H9 (cell line): ENCODE measurements at regions not wholly inside any gene's neighbourhood (a gene's known extent, or its start where the extent isn't known, plus 50 kb on each side); places are given as distances from the start of the nearest gene placed in this dataset.

Experiments
- DNase-seq: peaks from one replicate; pipeline ENCODE4 v3.0.0-alpha.2; 2017
- H2AFZ ChIP-seq: one replicate; pipeline ENCODE4 v1.6.1; 2013; ENCODE audit warnings: mild to moderate bottlenecking, low read length, control low read depth, moderate library complexity
- H2AK5ac ChIP-seq: 2 replicates; pipeline ENCODE4 v1.6.1; 2013; ENCODE audit warnings: low read length, control low read depth, mixed read lengths; ENCODE audit not compliant: insufficient read length
- H2BK120ac ChIP-seq: one replicate; pipeline ENCODE4 v1.6.1; 2013; ENCODE audit warnings: low read depth, mild to moderate bottlenecking, low read length, control low read depth, inconsistent platforms; ENCODE audit not compliant: poor library complexity, severe bottlenecking
- H2BK12ac ChIP-seq: 2 replicates; pipeline ENCODE4 v1.6.1; 2013; ENCODE audit warnings: low read length, control low read depth, mixed read lengths, low read depth; ENCODE audit not compliant: insufficient read length
- H2BK15ac ChIP-seq: 2 replicates; pipeline ENCODE4 v1.6.1; 2013; ENCODE audit warnings: low read depth, low read length, control low read depth
- H2BK20ac ChIP-seq: one replicate; pipeline ENCODE4 v1.6.1; 2013; ENCODE audit warnings: low read depth, mild to moderate bottlenecking, low read length, control low read depth, inconsistent platforms; ENCODE audit not compliant: poor library complexity, severe bottlenecking
- H2BK5ac ChIP-seq: 2 replicates; pipeline ENCODE4 v1.6.1; 2013; ENCODE audit warnings: low read length, control low read depth, mixed read lengths; ENCODE audit not compliant: insufficient read length
- H3K14ac ChIP-seq: 2 replicates; pipeline ENCODE4 v1.6.1; 2013; ENCODE audit warnings: low read length, control low read depth; ENCODE audit not compliant: insufficient read depth
- H3K18ac ChIP-seq: 2 replicates; pipeline ENCODE4 v1.6.1; 2013; ENCODE audit warnings: low read depth, mild to moderate bottlenecking, mixed read lengths, low read length, control low read depth; ENCODE audit not compliant: insufficient read length
- H3K23ac ChIP-seq: 2 replicates; pipeline ENCODE4 v1.6.1; 2013; ENCODE audit warnings: low read length, control low read depth, mixed read lengths, low read depth; ENCODE audit not compliant: insufficient read length
- H3K23me2 ChIP-seq: 2 replicates; pipeline ENCODE4 v1.6.1; 2013; ENCODE audit warnings: low read depth, mild to moderate bottlenecking, mixed read lengths, low read length, control low read depth; ENCODE audit not compliant: insufficient read length, poor library complexity, severe bottlenecking
- H3K27ac ChIP-seq: 2 replicates; pipeline ENCODE4 v1.5.1; 2013; ENCODE audit warnings: low read length, control low read depth, mixed read lengths, low read depth; ENCODE audit not compliant: insufficient read length
- H3K27me3 ChIP-seq: 2 replicates; pipeline ENCODE4 v1.6.1; 2013; ENCODE audit warnings: low read length, control low read depth, inconsistent platforms; ENCODE audit not compliant: insufficient read depth
- H3K4ac ChIP-seq: 2 replicates; pipeline ENCODE4 v1.6.1; 2013; ENCODE audit warnings: low read depth, mild to moderate bottlenecking, control low read depth, inconsistent platforms, low read length, moderate library complexity
- H3K4me1 ChIP-seq: 2 replicates; pipeline ENCODE4 v1.6.1; 2013; ENCODE audit warnings: low read length, control low read depth, inconsistent platforms; ENCODE audit not compliant: insufficient read depth
- H3K4me2 ChIP-seq: 2 replicates; pipeline ENCODE4 v1.6.1; 2013; ENCODE audit warnings: low read length, control low read depth, mixed read lengths; ENCODE audit not compliant: insufficient read length, insufficient read depth
- H3K56ac ChIP-seq: 2 replicates; pipeline ENCODE4 v1.6.1; 2013; ENCODE audit warnings: low read depth, mild to moderate bottlenecking, mixed read lengths, low read length, control low read depth; ENCODE audit not compliant: insufficient read length
- H3K79me1 ChIP-seq: 2 replicates; pipeline ENCODE4 v1.6.1; 2013; ENCODE audit warnings: low read depth, mild to moderate bottlenecking, moderate library complexity, low read length, control low read depth, inconsistent platforms; ENCODE audit not compliant: insufficient read depth, poor library complexity, severe bottlenecking
- H3K79me2 ChIP-seq: 2 replicates; pipeline ENCODE4 v1.6.1; 2013; ENCODE audit warnings: low read length, control low read depth, inconsistent platforms; ENCODE audit not compliant: insufficient read depth
- H3K9ac ChIP-seq: 2 replicates; pipeline ENCODE4 v1.6.1; 2013; ENCODE audit warnings: low read length, control low read depth, mixed read lengths; ENCODE audit not compliant: insufficient read length; ENCODE audit errors: extremely low read depth
- H3K9me3 ChIP-seq: one replicate; pipeline ENCODE4 v1.6.1; 2013; ENCODE audit warnings: low read depth, low read length, inconsistent platforms; ENCODE audit not compliant: control insufficient read depth
- H3T11ph ChIP-seq: one replicate; pipeline ENCODE4 v1.6.1; 2013; ENCODE audit warnings: mild to moderate bottlenecking, low read length, control low read depth, inconsistent platforms
- H4K20me1 ChIP-seq: one replicate; pipeline ENCODE4 v1.6.1; 2013; ENCODE audit not compliant: control insufficient read depth, insufficient read length, insufficient read depth
- H4K5ac ChIP-seq: 2 replicates; pipeline ENCODE4 v1.6.1; 2013; ENCODE audit warnings: low read depth, mild to moderate bottlenecking, mixed read lengths, low read length, control low read depth; ENCODE audit not compliant: insufficient read length
- H4K8ac ChIP-seq: replicated peaks from 2 replicates; pipeline ENCODE4 v1.6.1; 2013; ENCODE audit warnings: low read length, control low read depth, mixed read lengths, low read depth; ENCODE audit not compliant: insufficient read length
- H4K91ac ChIP-seq: 2 replicates; pipeline ENCODE4 v1.6.1; 2013; ENCODE audit warnings: low read depth, mild to moderate bottlenecking, moderate library complexity, mixed read lengths, low read length, control low read depth; ENCODE audit not compliant: insufficient read length
- H3K27ac Mint-ChIP-seq, 3 experiments: 2 replicates in 2 of 3; 3 replicates in 1 of 3; pipeline ENCODE4 v1.8.0; 2020 to 2021; ENCODE audit warnings: mixed read lengths in 3 of 3, mild to moderate bottlenecking in 1 of 3, moderate library complexity in 1 of 3
- H3K27me3 Mint-ChIP-seq: 2 replicates; pipeline ENCODE4 v1.8.0; 2021; ENCODE audit warnings: low read depth, mild to moderate bottlenecking, moderate library complexity, mixed read lengths
- H3K36me3 Mint-ChIP-seq, 3 experiments: 2 replicates in 2 of 3; 3 replicates in 1 of 3; pipeline ENCODE4 v1.8.0; 2020 to 2021; ENCODE audit warnings: low read depth in 3 of 3, mixed read lengths in 3 of 3; ENCODE audit not compliant: insufficient read depth in 1 of 3
- H3K4me1 Mint-ChIP-seq, 2 experiments: 2 replicates each; pipeline ENCODE4 v1.8.0; 2020; ENCODE audit warnings: mixed read lengths in 2 of 2
- H3K4me3 Mint-ChIP-seq, 2 experiments: 2 replicates in 1 of 2; 3 replicates in 1 of 2; pipeline ENCODE4 v1.8.0; 2020 to 2021; ENCODE audit warnings: mild to moderate bottlenecking in 2 of 2, mixed read lengths in 2 of 2, moderate library complexity in 1 of 2
- H3K9me3 Mint-ChIP-seq, 2 experiments: 2 replicates in 1 of 2; 3 replicates in 1 of 2; pipeline ENCODE4 v1.8.0; 2020; ENCODE audit warnings: mild to moderate bottlenecking in 2 of 2, mixed read lengths in 2 of 2, moderate library complexity in 1 of 2
- WGBS: extraction: QIAGEN DNeasy Blood & Tissue Kit; methylation state at CpG from one replicate; pipeline ENCODE4 v1.1.7; 2013; ENCODE audit warnings: missing lambda C conversion rate, low lambda C conversion rate, mixed read lengths; ENCODE audit not compliant: insufficient read length; ENCODE audit errors: extremely low coverage; 5-methylcytosine and 5-hydroxymethylcytosine counted together
- TF ChIP-seq, protein P1 (sequence below): fragments of 200-600 bp; sonication (generic); conservative IDR thresholded peaks from 3 replicates; pipeline ENCODE4 v1.8.0; 2021; ENCODE audit warnings: antibody characterized with exemption, mild to moderate bottlenecking

GRCh38 chr2:64207573-64207972 is 63.4 kb upstream of the PELI1 start:
- no peak overlapping the region for H3K4ac ChIP-seq
- H2BK15ac ChIP-seq: no peak overlapping the region
- H3K56ac ChIP-seq: no peak overlapping the region
- no peak overlapping the region for H4K5ac ChIP-seq
- no peak overlapping the region for H3T11ph ChIP-seq
- H2BK5ac ChIP-seq: no peak overlapping the region
- H2BK20ac ChIP-seq: no peak overlapping the region
- no peaks in the 10 kb centered on the region for H3K79me1 ChIP-seq
- H3K14ac ChIP-seq: no peak overlapping the region
- H3K23ac ChIP-seq: no peak overlapping the region
- WGBS: no CpG with 5 or more reads among the region's 1 CpG
- no peak overlapping the region for H3K18ac ChIP-seq
- H3K4me1 Mint-ChIP-seq: peaks cover 25 to 29% of the 10 kb centered on the region in 2 experiments
- no peak overlapping the region for H2AK5ac ChIP-seq
- H3K27me3 ChIP-seq: no peaks in the 10 kb centered on the region
- H3K4me3 Mint-ChIP-seq: no peak overlapping the region
- no peak overlapping the region for H2BK12ac ChIP-seq
- no peak overlapping the region for H4K91ac ChIP-seq
- peaks cover 0 to 2% (median 0%) of the 10 kb centered on the region in 3 experiments; a peak in 2 of 7 replicates for H3K36me3 Mint-ChIP-seq
- no peak for DNase-seq
- H3K27ac ChIP-seq: no peak overlapping the region
- H3K79me2 ChIP-seq: no peaks in the 10 kb centered on the region
- TF ChIP-seq, protein P1, sequence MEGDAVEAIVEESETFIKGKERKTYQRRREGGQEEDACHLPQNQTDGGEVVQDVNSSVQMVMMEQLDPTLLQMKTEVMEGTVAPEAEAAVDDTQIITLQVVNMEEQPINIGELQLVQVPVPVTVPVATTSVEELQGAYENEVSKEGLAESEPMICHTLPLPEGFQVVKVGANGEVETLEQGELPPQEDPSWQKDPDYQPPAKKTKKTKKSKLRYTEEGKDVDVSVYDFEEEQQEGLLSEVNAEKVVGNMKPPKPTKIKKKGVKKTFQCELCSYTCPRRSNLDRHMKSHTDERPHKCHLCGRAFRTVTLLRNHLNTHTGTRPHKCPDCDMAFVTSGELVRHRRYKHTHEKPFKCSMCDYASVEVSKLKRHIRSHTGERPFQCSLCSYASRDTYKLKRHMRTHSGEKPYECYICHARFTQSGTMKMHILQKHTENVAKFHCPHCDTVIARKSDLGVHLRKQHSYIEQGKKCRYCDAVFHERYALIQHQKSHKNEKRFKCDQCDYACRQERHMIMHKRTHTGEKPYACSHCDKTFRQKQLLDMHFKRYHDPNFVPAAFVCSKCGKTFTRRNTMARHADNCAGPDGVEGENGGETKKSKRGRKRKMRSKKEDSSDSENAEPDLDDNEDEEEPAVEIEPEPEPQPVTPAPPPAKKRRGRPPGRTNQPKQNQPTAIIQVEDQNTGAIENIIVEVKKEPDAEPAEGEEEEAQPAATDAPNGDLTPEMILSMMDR: no peak
- H3K23me2 ChIP-seq: no peaks in the 10 kb centered on the region
- no peak overlapping the region for H4K8ac ChIP-seq
- H2BK120ac ChIP-seq: no peak overlapping the region
- H3K4me2 ChIP-seq: no peak overlapping the region
- H3K9ac ChIP-seq: no peak overlapping the region
- H4K20me1 ChIP-seq: no peaks in the 10 kb centered on the region
- no peak overlapping the region for H2AFZ ChIP-seq
- peaks cover 4% of the 10 kb centered on the region; the same call in 1 of the 2 replicates for H3K4me1 ChIP-seq
- no peak overlapping the region for H3K27ac Mint-ChIP-seq
- no peaks in the 10 kb centered on the region; the same call in 1 of the 2 replicates for H3K27me3 Mint-ChIP-seq
- H3K9me3 Mint-ChIP-seq: no peaks in the 10 kb centered on the region
- no peaks in the 10 kb centered on the region for H3K9me3 ChIP-seq
